OCI-LY1 (cell line): ENCODE measurements at regions not wholly inside any gene's neighbourhood (a gene's known extent, or its start where the extent isn't known, plus 50 kb on each side); places are given as distances from the start of the nearest gene placed in this dataset.
A peak's percentile ranks its signal among the peaks of the same experiment; 100 is the strongest.

Experiments
- H2AFZ ChIP-seq: fragments of 200-600 bp; sonication (generic), shearing (Covaris generic); 2 replicates; pipeline ENCODE4 v1.6.0; 2014; ENCODE audit warnings: antibody characterized with exemption, mild to moderate bottlenecking, low read length
- H3F3A ChIP-seq: fragments of 200-600 bp; sonication (generic), shearing (Covaris generic); 2 replicates; pipeline ENCODE4 v1.6.0; 2014; ENCODE audit warnings: mild to moderate bottlenecking, antibody characterized with exemption, low read length, moderate library complexity; ENCODE audit not compliant: insufficient read depth
- H3K27ac ChIP-seq: fragments of 200-600 bp; sonication (generic); 2 replicates; pipeline ENCODE4 v1.5.1; 2014; ENCODE audit warnings: low read length, mixed run types, mild to moderate bottlenecking, low read depth; ENCODE audit not compliant: poor library complexity, severe bottlenecking
- H3K27me3 ChIP-seq: fragments of 200-600 bp; sonication (generic); 2 replicates; pipeline ENCODE4 v1.6.0; 2014; ENCODE audit warnings: antibody characterized with exemption, mild to moderate bottlenecking, low read length, moderate library complexity; ENCODE audit not compliant: insufficient read depth
- H3K36me3 ChIP-seq: fragments of 200-600 bp; sonication (generic); 2 replicates; pipeline ENCODE4 v1.6.1; 2014; ENCODE audit warnings: mild to moderate bottlenecking, antibody characterized with exemption, low read length, moderate library complexity, mixed read lengths; ENCODE audit not compliant: insufficient read depth
- H3K4me1 ChIP-seq: fragments of 200-600 bp; sonication (generic); 2 replicates; pipeline ENCODE4 v1.5.1; 2014; ENCODE audit warnings: mild to moderate bottlenecking, low read length, moderate library complexity; ENCODE audit not compliant: insufficient read depth, severe bottlenecking
- H3K4me2 ChIP-seq: fragments of 200-600 bp; sonication (generic), shearing (Covaris generic); 2 replicates; pipeline ENCODE4 v1.6.1; 2014; ENCODE audit warnings: low read length
- H3K4me3 ChIP-seq: fragments of 200-600 bp; sonication (generic); 2 replicates; pipeline ENCODE4 v1.5.1; 2014; ENCODE audit warnings: low read length, low read depth, mild to moderate bottlenecking, mixed read lengths; ENCODE audit not compliant: poor library complexity, severe bottlenecking
- H3K79me2 ChIP-seq: fragments of 200-600 bp; shearing (Covaris generic); 2 replicates; pipeline ENCODE4 v1.6.1; 2016; ENCODE audit warnings: mixed run types, low read length, mixed read lengths; ENCODE audit not compliant: insufficient read depth
- H3K9ac ChIP-seq: fragments of 200-600 bp; sonication (generic), shearing (Covaris generic); 2 replicates; pipeline ENCODE4 v1.6.1; 2014; ENCODE audit warnings: mild to moderate bottlenecking, low read length, mixed read lengths
- H3K9me2 ChIP-seq: fragments of 200-600 bp; sonication (generic), shearing (Covaris generic); 2 replicates; pipeline ENCODE4 v1.6.1; 2014; ENCODE audit warnings: low read depth, mild to moderate bottlenecking, low read length, mixed read lengths
- H3K9me3 ChIP-seq: fragments of 200-600 bp; shearing (Covaris generic); 2 replicates; pipeline ENCODE4 v1.6.1; 2014; ENCODE audit warnings: low read length, mixed read lengths
- H4K20me1 ChIP-seq: fragments of 200-600 bp; sonication (generic), shearing (Covaris generic); 2 replicates; pipeline ENCODE4 v1.6.0; 2016; ENCODE audit warnings: mild to moderate bottlenecking, low read length; ENCODE audit not compliant: insufficient read depth
- EZH2 ChIP-seq: fragments of 200-600 bp; sonication (generic), shearing (Covaris generic); IDR thresholded peaks from 2 replicates; pipeline ENCODE4 v1.8.0; 2017; ENCODE audit warnings: borderline replicate concordance, mixed run types, mild to moderate bottlenecking, antibody characterized with exemption, low read length, moderate library complexity, mixed read lengths
- TF ChIP-seq, protein P1 (sequence below): fragments of 200-600 bp; sonication (generic), shearing (Covaris generic); IDR thresholded peaks from 2 replicates; pipeline ENCODE4 v1.5.1; 2017; ENCODE audit warnings: mild to moderate bottlenecking, antibody characterized with exemption, low read length, moderate library complexity, mixed read lengths

DNA sequence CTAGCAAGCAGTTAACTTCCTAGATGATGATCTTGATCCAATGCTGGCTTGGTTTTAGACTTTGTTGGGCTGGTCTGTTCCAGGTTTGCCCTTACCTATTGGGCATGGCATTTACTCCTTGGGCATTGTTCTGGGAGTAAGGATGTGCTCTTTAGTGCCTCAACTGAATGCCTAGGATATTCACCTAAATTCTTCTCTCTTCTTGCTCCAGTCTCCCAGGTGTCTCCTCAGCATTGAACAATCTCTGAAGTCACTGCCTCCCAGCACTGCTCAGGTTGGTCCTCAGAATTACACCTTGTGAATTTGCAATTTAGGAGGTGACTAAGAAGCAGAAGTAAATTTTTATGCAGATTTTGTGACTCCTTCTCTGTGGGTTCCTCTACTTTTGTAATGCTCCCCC, 307.7 kb upstream of the COL3A1 start:
- Histone ChIP-seq H3K4me1 (peaks cover 8% of the 10 kb centered on the region), H3K36me3 (no peaks in the 10 kb centered on the region), H3K4me3 (no peak overlapping the region), H3K9me2 (no peaks in the 10 kb centered on the region), H4K20me1 (no peaks in the 10 kb centered on the region), H3K9me3 (no peaks in the 10 kb centered on the region), H3F3A (no peaks in the 10 kb centered on the region), H2AFZ (no peak overlapping the region), H3K4me2 (no peak overlapping the region), H3K9ac (no peak overlapping the region), H3K27me3 (no peaks in the 10 kb centered on the region), H3K79me2 (no peaks in the 10 kb centered on the region), H3K27ac (no peak overlapping the region)
- TF ChIP-seq, protein P1, sequence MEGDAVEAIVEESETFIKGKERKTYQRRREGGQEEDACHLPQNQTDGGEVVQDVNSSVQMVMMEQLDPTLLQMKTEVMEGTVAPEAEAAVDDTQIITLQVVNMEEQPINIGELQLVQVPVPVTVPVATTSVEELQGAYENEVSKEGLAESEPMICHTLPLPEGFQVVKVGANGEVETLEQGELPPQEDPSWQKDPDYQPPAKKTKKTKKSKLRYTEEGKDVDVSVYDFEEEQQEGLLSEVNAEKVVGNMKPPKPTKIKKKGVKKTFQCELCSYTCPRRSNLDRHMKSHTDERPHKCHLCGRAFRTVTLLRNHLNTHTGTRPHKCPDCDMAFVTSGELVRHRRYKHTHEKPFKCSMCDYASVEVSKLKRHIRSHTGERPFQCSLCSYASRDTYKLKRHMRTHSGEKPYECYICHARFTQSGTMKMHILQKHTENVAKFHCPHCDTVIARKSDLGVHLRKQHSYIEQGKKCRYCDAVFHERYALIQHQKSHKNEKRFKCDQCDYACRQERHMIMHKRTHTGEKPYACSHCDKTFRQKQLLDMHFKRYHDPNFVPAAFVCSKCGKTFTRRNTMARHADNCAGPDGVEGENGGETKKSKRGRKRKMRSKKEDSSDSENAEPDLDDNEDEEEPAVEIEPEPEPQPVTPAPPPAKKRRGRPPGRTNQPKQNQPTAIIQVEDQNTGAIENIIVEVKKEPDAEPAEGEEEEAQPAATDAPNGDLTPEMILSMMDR: no peak
- no peak for TF ChIP-seq EZH2

DNA sequence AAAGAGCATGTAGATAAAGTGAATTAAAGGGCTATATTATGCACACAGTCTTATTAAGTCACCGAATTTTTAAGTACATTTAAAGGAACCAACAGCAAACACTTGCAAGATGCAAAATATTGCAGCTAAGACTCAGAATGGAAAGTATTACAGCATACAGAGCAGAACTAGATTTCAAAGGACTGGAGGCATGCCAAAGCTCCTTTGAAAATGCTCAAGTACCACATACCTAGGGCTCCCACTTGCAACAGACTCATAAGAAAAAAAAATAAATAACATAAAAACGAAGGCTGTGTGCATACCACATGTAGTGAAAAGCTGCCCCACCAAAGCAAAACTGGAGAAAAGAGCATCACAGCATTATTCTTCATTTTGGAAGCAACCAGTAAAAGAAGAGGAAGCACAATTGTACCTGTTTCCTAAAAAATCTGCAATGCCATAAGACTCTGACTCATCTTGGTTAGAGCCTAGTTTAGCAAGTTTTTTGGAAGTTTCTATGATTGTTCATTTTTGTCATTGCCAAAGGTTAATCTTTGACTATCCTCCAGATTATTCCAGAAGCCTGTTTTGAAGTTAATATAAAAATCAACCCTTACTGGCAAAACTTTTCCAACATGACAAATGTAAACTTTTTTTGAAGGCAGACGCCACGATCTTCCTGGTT, 306.0 kb upstream of the COL3A1 start:
- Histone ChIP-seq H3K36me3 (no peaks in the 10 kb centered on the region), H3K4me1 (peaks cover 8% of the 10 kb centered on the region), H2AFZ (no peak overlapping the region), H3K79me2 (no peaks in the 10 kb centered on the region), H3K27me3 (no peaks in the 10 kb centered on the region), H3F3A (no peaks in the 10 kb centered on the region), H3K9me2 (no peaks in the 10 kb centered on the region), H3K4me2 (0 out of 2 replicates have a peak overlapping the region, but pooled peaks have one; percentile 21), H3K9ac (no peak overlapping the region), H3K4me3 (no peak overlapping the region), H3K27ac (peak overlapping the region; percentile 30), H3K9me3 (no peaks in the 10 kb centered on the region), H4K20me1 (no peaks in the 10 kb centered on the region)
- TF ChIP-seq, protein P1: no peak
- no peak for TF ChIP-seq EZH2

- H4K20me1 ChIP-seq: no peaks in the 10 kb centered on the region
- TF ChIP-seq, protein P1: no peak
- no peak for TF ChIP-seq EZH2
- no peak overlapping the region for H3K9ac ChIP-seq
- no peaks in the 10 kb centered on the region for H3K79me2 ChIP-seq
- no peaks in the 10 kb centered on the region for H3K9me3 ChIP-seq
- no peak overlapping the region for H3K4me3 ChIP-seq
- H3K27ac ChIP-seq: no peak overlapping the region
- no peak overlapping the region for H2AFZ ChIP-seq
- H3K4me2 ChIP-seq: no peak overlapping the region
- H3K36me3 ChIP-seq: no peaks in the 10 kb centered on the region
- H3K9me2 ChIP-seq: no peaks in the 10 kb centered on the region
- no peaks in the 10 kb centered on the region for H3F3A ChIP-seq
- H3K4me1 ChIP-seq: no peaks in the 10 kb centered on the region
- H3K27me3 ChIP-seq: no peaks in the 10 kb centered on the region
Observed at GRCh38 chr2:188675391-188676009, 298.7 kb upstream of the COL3A1 start.
